Fibroblast of lung (primary cell): ENCODE measurements at regions not wholly inside any gene's neighbourhood (a gene's known extent, or its start where the extent isn't known, plus 50 kb on each side); places are given as distances from the start of the nearest gene placed in this dataset.

ENCODE experiments used
- CTCF ChIP-seq, 2 donors: IDR thresholded peaks in 1 of 2; conservative IDR thresholded peaks in 1 of 2; 1 replicate in 1 of 2; 2 replicates in 1 of 2; pipeline ENCODE4 v1.5.1; 2011 to 2012; ENCODE audit warnings: low read length in 2 of 2, control low read depth in 1 of 2, inconsistent platforms in 1 of 2, low read depth in 1 of 2, mild to moderate bottlenecking in 1 of 2
- EZH2 ChIP-seq: IDR thresholded peaks from 2 replicates; pipeline ENCODE4 v1.5.1; 2012; ENCODE audit warnings: low read length, control low read depth, mild to moderate bottlenecking; ENCODE audit errors: missing control alignments

- no peak for TF ChIP-seq CTCF (conservative IDR thresholded peaks at IDR 0.05 in 1 of 2, IDR thresholded peaks at IDR 0.05 in 1 of 2; ENCODE audit: low read depth in 1 of 2, low read length in 2 of 2)
- no peak for TF ChIP-seq EZH2
Observed at GRCh38 chr1:232142403-232143314, 487.3 kb downstream of the SIPA1L2 start.
